Activated T-cell treated with anti-CD3 and anti-CD28 coated beads, Interleukin-2, amount 50 U/mL, for 48 hours (primary cell): ENCODE measurements at regions not wholly inside any gene's neighbourhood (a gene's known extent, or its start where the extent isn't known, plus 50 kb on each side); places are given as distances from the start of the nearest gene placed in this dataset.

ENCODE experiments used
- DNase-seq, 2 experiments: peaks; one replicate each; pipeline ENCODE4 v3.0.0-alpha.2; 2020

DNA sequence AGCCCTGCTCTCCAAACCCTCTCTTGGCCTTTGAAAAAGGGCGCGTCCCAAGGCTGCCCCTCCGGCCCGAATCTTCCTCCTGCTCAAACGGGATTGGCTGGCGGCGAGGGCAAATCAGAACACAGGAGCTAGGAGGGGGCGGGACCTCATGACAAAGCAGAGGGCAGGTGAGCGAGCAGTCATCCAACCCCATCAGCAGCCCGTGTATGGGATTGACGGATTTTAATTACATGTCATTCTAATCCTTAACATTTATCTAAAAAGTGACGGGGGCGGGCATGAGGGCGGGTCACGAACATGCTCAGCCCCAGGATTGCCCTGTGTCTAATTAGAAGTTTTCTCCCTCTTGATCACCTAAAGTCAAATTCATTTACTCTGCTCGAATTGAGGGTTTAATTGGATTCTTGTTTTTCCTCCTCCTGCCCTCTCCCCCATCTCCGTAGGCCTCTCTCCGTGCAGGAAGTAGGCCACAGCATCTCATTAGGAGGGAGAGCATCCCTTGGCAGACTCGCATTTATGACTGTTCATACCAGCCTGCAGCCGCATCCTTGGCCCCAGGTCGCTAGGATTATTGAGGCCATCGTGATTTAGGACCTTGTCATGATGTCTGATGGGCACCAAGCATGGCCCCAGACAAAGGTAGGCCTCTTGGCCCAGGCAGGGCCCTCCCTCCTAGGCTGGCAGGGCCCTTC lies 147.1 kb downstream of the CHST1 start:
- DNase-seq, result no peak

DNA sequence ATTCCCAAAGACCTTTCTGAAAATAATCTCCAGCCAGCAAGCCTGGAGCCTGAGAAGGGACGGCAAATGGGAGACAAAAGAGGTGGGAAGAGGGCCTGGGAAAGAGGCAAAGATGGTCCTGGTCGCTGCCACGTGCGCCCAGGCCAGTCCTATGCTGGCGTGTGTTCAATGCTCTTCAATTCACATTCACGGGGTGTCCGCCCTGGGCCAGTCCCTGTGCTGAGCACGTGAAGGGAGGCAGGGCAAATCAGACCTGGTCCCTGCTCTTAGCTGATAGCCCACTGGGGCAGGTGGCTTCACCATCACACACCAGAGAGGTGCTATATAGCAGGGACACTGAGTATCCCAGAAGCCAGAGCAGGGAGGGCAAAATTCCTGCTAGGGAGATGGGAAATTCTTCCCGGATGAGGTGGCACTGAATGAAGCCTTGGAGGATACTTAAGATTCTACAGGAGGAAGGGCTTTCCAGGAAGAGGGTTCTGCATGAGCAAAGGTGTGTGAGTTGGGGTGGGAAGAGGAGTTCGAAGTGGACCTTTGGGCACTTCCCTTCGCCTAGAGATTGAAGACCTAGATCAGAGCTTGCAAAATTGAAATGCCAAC lies 148.2 kb downstream of the CHST1 start:
- DNase-seq, result no peak

DNA sequence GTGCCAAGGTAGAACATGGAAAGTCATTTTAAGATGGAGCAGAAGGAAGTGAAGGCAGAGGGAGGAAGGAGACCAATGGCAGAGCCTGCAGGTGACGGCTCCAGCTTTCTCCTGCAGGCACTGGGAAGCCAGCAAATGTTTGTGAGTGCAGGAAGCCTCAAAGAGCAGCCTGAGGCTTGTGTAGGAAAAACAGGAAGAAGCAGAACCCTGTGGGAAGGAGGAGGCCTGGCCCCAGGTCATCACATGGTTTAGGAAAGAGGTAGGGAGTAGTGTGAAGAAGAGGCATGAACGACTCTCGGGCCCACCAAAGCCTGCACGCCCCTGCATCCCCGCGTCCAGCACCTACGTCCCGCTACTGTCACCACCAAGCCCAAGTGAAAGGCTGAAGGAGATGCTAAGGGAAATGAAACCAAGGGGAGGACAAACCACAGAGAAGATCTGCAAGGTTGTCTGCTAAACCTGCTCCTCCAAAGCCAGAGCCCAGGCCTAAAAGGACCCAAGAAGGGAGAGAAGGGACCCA lies 151.5 kb downstream of the CHST1 start:
- no peak for DNase-seq

DNA sequence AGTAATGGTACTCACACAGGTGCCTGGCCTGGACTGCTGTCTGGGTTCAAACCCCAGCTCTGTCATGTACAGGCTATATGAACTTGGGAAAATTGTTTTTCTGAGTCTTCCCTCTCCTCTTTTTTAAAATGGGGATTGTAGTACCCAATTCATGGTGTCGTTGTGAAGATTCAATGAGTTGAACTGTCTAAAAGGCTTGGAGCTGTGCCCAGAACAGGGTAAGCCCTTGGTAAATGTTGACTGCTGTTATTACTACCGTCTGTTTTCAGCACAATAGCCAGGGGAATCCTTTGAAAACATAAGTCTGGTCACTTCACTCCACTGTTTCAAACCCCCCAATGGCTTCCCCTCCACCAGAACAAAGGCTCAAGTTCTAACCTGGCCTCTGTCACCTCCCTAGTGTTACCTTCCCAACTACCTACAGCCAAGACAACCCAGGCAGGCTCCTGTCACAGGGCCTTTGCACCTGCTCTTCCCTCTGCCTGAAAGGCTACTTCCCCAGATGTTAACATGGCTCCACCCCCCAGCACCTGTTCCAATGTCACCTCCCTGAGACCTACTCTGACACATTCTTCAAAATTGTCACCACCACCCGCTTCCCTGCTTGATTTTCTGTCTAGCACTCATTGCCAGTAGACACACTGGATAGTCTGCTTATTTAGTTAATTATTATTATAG lies 152.8 kb downstream of the CHST1 start:
- DNase-seq, result no peak

- no peak for DNase-seq
Measured at GRCh38 chr11:45511566-45511965, 153.9 kb downstream of the CHST1 start.

DNA sequence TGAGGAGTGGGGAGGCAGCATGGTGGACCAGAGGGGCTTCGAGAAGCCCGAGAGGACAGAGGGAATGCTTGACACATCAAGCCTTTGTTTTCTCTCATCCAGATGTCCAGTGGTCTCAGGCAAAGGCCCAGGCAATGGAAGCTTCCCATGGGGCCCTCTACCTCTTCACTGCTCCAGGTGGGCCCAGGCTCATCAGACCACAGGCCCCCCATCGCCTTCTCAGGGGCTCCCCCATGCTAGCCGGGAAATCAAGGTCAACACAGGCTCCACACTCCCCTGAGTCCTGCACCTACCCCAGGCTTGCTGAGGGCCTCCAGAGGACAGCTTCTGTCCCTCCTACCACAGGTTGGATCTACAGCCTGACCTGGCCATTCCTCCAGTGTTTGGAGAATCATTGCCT lies 157.5 kb downstream of the CHST1 start:
- DNase-seq, result no peak

GRCh38 chr11:45503311-45503710 lies 162.1 kb downstream of the CHST1 start:
- no peak for DNase-seq

GRCh38 chr11:45502226-45502545 lies 163.2 kb downstream of the CHST1 start:
- DNase-seq, result no peak

- DNase-seq, result no peak
Measured at GRCh38 chr11:45501392-45502225, 163.8 kb downstream of the CHST1 start.

DNA sequence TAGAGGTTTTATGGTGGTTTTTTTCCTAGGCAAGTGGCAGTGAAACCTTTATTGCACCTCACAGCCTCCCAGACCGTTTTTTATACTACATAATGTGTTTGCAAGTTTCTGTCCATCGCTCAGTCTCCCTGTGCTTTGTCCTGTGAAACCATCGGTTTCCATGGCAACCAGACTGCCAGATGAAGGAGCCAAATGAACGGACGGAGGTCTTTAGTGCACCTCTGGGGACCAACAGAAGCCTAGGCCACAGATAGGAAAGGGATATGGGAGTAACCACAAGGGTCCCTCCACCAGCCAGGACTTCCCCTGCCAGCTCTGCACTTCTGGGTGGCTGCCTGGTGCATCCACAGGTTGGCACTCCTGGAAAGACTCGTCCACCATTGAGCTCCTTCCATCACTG lies 165.0 kb downstream of the CHST1 start:
- no peak for DNase-seq

GRCh38 chr11:45494738-45495137 lies 170.7 kb downstream of the CHST1 start:
- no peak for DNase-seq

DNA sequence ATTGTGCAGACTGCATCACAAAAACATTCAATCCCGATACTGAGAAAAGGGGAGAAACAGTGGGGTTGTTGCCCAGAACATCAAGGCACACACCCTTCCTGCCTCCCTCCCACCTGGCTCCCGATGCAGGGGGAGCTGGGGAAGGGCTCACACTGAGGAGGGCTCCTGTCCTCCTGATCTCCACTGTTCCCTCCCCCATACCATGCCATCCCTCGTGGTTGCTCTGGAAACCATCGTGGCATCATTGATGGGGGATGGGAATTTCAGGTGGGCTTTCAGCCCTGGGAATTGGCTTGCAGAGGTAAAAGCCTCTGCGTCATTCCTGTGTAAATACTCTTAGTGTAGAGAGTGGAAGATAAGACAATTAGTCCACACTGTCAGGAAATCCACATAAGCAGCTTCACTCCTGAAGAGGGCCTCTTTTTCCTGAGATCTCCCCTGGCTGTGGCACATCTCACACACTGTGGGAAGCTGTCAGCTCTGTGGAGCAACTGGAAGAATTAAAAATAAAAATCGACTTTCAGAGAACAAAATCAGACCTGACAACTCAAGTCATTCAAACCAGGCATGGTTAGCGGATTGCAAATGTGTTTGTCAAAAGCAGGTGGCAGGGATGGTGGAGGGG lies 176.0 kb downstream of the CHST1 start:
- no peak for DNase-seq

DNA sequence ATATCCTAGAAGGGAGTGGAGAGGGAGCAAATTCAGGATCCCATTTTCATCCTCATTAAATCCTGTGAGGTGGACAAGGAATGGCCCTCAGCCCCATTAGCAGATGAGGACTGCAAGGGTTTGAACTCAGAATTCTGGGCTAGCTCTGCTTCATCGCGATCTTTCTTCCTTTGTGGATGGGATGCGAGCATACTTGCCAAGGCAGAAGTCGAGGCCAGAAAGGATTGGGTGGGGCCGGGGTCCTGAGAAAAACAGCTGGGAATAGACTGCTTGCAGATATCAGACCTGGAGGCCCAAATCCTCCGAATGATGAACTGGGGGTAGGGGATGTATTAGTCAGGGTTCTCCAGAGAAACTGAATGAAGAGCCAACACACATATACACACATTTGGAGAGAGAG lies 179.0 kb downstream of the CHST1 start:
- no peak for DNase-seq

DNA sequence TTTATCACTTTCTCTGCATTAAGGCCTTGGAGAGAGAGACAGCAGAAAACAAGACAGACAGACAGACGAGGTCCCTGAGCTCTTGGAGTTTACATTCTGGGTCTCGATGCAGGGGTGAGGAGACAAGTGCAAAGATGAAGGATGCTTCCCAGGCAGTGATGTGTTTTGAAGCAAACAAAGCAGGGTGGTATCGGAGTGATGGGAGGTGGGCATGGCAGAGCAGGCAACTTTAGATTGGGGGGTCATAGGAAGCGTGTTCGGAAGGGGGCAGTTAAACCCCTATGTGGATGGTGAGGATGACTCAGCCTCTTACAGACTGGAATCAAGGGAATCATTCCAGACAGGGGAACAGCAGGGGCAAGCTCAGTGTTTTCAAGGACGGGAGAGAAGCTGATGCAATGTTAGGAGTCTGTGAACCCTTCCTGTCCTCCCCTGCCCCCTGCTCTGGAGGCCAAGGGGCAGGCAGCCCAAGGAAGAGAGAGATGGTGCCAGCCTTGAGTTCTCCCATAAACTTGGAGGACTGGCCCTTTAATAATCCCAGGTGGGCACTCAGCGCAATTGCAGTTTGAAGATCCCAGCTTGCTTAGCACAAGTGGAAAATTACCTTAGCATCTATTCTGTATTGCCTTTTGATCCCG lies 180.2 kb downstream of the CHST1 start:
- DNase-seq, result no peak

DNA sequence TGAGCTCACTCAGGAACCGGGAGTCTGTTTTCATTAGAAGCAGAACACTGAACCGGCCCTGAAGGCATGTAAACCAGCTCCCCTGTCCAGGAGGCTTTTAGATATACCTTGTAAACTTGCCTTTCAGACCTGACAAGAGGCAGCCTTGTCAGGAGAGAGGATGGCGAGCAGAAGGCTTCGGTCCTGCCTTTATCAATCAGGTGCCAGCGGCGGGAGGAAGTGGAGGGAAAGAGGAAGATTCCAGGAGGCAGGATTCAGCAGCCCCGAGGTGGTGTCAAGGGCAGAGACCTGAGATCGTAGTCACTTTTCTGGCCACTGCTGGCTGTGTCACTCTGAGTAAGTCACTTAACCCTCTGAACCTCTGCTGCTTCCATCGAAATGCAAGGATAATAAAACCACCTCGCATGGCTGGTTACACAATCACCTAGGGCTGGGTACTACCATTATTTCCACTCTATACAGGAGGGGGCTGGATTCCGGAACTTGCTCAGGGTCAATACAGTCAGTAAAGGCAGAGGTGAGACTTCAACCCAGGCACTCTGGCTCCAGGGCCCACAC lies 181.0 kb downstream of the CHST1 start:
- DNase-seq, result no peak

- no peak for DNase-seq
Measured at GRCh38 chr11:45483416-45483815, 182.0 kb downstream of the CHST1 start.

GRCh38 chr11:45482331-45482730 lies 183.1 kb downstream of the CHST1 start:
- no peak for DNase-seq

DNA sequence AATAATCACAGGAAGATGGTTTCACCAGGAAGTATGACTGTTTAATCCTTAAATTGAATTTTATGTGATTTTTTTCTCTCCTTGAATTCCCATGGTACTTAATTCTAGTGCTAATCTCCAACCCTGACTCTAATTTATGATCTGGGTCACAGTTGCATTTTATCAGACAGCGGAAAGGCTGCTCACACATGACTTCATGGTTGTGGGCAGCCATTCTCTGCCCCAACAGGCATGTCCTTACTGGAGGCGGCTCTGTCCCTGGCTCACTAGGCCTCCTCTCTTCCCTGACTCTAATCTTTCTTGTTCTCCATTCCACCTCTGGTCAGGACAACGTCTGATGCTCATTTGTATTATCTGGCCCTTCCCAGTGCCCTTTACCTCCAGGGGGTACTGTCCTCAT lies 184.4 kb downstream of the CHST1 start:
- DNase-seq, result no peak

DNA sequence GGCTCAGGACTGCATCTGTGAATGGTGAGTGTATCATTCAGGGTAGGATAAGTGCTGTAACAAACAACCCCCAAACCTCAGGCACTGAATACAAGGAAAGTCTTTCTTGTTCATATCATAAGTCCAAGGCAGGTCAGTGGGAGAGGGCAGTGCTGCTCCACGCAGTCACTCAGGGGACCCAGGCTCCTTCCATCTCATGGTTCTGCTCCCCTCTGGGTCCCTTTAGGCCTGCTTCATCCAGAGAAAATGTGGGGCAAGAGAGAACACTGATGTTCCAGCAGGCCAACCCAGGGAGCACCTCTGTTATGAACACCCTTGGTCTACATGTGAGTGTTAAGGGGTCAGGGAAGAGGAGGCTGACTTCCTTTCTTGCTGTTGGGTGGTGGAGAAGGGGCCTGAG lies 187.8 kb downstream of the CHST1 start:
- DNase-seq, result no peak

- DNase-seq, result no peak
Measured at GRCh38 chr11:45476126-45476525, 189.3 kb downstream of the CHST1 start.

DNA sequence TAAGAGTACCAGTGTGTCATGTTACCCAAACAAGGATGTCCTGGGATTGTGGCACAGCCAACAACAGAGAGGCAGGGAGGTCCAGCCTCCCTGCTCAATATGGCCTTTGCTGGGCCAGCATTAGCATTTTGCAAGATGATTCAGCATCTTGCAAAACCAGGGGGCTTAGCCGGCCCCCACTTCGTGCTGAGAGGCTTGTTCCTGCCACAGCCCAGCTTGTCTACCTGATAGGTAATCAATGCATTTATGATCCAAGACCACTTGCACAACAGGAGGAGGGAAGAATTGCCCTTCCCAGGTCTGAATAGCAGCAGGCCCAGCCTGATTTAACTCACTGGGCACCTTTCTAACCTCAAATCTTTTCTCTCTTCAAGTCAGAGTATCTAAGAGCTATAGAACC lies 189.0 kb upstream of the SYT13 start:
- no peak for DNase-seq

GRCh38 chr11:45473341-45473895 lies 187.3 kb upstream of the SYT13 start:
- no peak for DNase-seq
